CD14-positive monocyte (primary cell): ENCODE measurements at regions not wholly inside any gene's neighbourhood (a gene's known extent, or its start where the extent isn't known, plus 50 kb on each side); places are given as distances from the start of the nearest gene placed in this dataset.

Experiments used
- DNase-seq, 3 donors: peaks; one replicate each; pipeline ENCODE4 v3.0.0-alpha.2; 2011 to 2022
- H2AFZ ChIP-seq: 2 replicates; pipeline ENCODE4 v1.6.0; 2012; ENCODE audit warnings: mild to moderate bottlenecking, low read depth, low read length, inconsistent platforms; ENCODE audit not compliant: insufficient read depth, poor library complexity, severe bottlenecking
- H3K27ac ChIP-seq, 2 donors: 1 replicate in 1 of 2; 2 replicates in 1 of 2; pipeline ENCODE4 v1.5.1; 2012 to 2013; ENCODE audit warnings: low read length in 2 of 2, control low read depth in 1 of 2, inconsistent platforms in 1 of 2, low read depth in 1 of 2, mild to moderate bottlenecking in 1 of 2
- H3K27me3 ChIP-seq, 2 donors: one replicate each; pipeline versions ENCODE4 v1.6.0 to v1.6.1; 2011 to 2013; ENCODE audit warnings: low read length in 2 of 2; ENCODE audit not compliant: control insufficient read depth in 2 of 2, insufficient read depth in 2 of 2
- H3K36me3 ChIP-seq, 2 donors: replicated peaks in 1 of 2; 1 replicate in 1 of 2; 2 replicates in 1 of 2; pipeline versions ENCODE4 v1.5.1 to v1.6.1; 2012 to 2013; ENCODE audit warnings: low read length in 2 of 2, control low read depth in 1 of 2, inconsistent platforms in 1 of 2, mild to moderate bottlenecking in 1 of 2; ENCODE audit not compliant: insufficient read depth in 2 of 2, control insufficient read depth in 1 of 2
- H3K4me1 ChIP-seq, 2 donors: 1 replicate in 1 of 2; 2 replicates in 1 of 2; pipeline versions ENCODE4 v1.5.1 to v1.6.1; 2012 to 2013; ENCODE audit warnings: low read length in 2 of 2, control low read depth in 1 of 2, inconsistent platforms in 1 of 2, mild to moderate bottlenecking in 1 of 2, moderate library complexity in 1 of 2; ENCODE audit not compliant: insufficient read depth in 2 of 2, control insufficient read depth in 1 of 2
- H3K4me2 ChIP-seq: replicated peaks from 2 replicates; pipeline ENCODE3; 2012; ENCODE audit warnings: low read length, moderate library complexity, mild to moderate bottlenecking; ENCODE audit not compliant: poor library complexity, severe bottlenecking; ENCODE audit errors: extremely low read depth
- H3K4me3 ChIP-seq, 3 experiments: fragments of 200-600 bp in 1 of 3; sonication (generic) in 1 of 3; replicated peaks in 1 of 3; 1 replicate in 2 of 3; 2 replicates in 1 of 3; pipeline ENCODE4 v1.5.1; 2011 to 2013; ENCODE audit warnings: low read length in 3 of 3, mild to moderate bottlenecking in 3 of 3, control low read depth in 2 of 3, low read depth in 2 of 3, inconsistent platforms in 1 of 3, moderate library complexity in 1 of 3
- H3K79me2 ChIP-seq: 2 replicates; pipeline ENCODE4 v1.6.0; 2012; ENCODE audit warnings: mild to moderate bottlenecking, control low read depth, inconsistent platforms, low read length, moderate library complexity; ENCODE audit not compliant: insufficient read depth
- H3K9ac ChIP-seq: 2 replicates; pipeline ENCODE4 v1.6.0; 2017; ENCODE audit warnings: low read length, mild to moderate bottlenecking; ENCODE audit not compliant: insufficient read depth, poor library complexity, severe bottlenecking
- H3K9me3 ChIP-seq, 2 donors: replicated peaks in 1 of 2; 1 replicate in 1 of 2; 2 replicates in 1 of 2; pipeline versions ENCODE4 v1.5.1 to v1.6.1; 2012 to 2013; ENCODE audit warnings: low read length in 2 of 2, control low read depth in 1 of 2; ENCODE audit not compliant: control insufficient read depth in 1 of 2, insufficient read depth in 1 of 2
- H4K20me1 ChIP-seq: 2 replicates; pipeline ENCODE4 v1.6.0; 2012; ENCODE audit warnings: mild to moderate bottlenecking, low read length, control low read depth, moderate library complexity; ENCODE audit not compliant: insufficient read depth
- H3K27ac Mint-ChIP-seq, 7 donors: one replicate each; pipeline ENCODE4 v1.8.0; 2020; ENCODE audit warnings: mild to moderate bottlenecking in 7 of 7, mixed read lengths in 7 of 7, moderate library complexity in 6 of 7, inconsistent platforms in 2 of 7
- H3K27me3 Mint-ChIP-seq, 3 donors: one replicate each; pipeline ENCODE4 v1.8.0; 2021 to 2022; ENCODE audit warnings: low read depth in 3 of 3, mild to moderate bottlenecking in 3 of 3, mixed read lengths in 3 of 3, moderate library complexity in 3 of 3, inconsistent platforms in 1 of 3
- H3K36me3 Mint-ChIP-seq, 2 donors: one replicate each; pipeline ENCODE4 v1.8.0; 2020; ENCODE audit warnings: mixed read lengths in 2 of 2, inconsistent platforms in 1 of 2, mild to moderate bottlenecking in 1 of 2
- H3K4me1 Mint-ChIP-seq: one replicate; pipeline ENCODE4 v1.8.0; 2020; ENCODE audit warnings: mild to moderate bottlenecking, mixed read lengths
- H3K4me3 Mint-ChIP-seq, 2 donors: one replicate each; pipeline ENCODE4 v1.8.0; 2020; ENCODE audit warnings: mild to moderate bottlenecking in 2 of 2, mixed read lengths in 2 of 2, moderate library complexity in 1 of 2
- H3K9me3 Mint-ChIP-seq, 7 donors: one replicate each; pipeline ENCODE4 v1.8.0; 2020 to 2022; ENCODE audit warnings: mixed read lengths in 7 of 7, mild to moderate bottlenecking in 6 of 7, moderate library complexity in 6 of 7, inconsistent platforms in 2 of 7
- CTCF ChIP-seq: fragments of 200-600 bp; IDR thresholded peaks from one replicate; pipeline ENCODE4 v1.8.0; 2022; ENCODE audit warnings: antibody characterized with exemption, mild to moderate bottlenecking
- WGBS: methylation state at CpG from one replicate; pipeline ENCODE4 v1.1.5; 2013; ENCODE audit warnings: missing lambda C conversion rate; ENCODE audit not compliant: insufficient coverage; 5-methylcytosine and 5-hydroxymethylcytosine counted together
- intact Hi-C, 2 donors: fragments of 100-400 bp; cut with micrococcal nuclease; formaldehyde crosslinking; loops; one replicate each; pipeline versions ENCODE4 v1.15.0 to v1.15.1; 2023

GRCh38 chr18:23342506-23342905 is 110.6 kb upstream of the RIOK3 start:
- no peak overlapping the region for H3K4me2 ChIP-seq
- H3K9ac ChIP-seq, result no peak overlapping the region
- Mint-ChIP-seq H3K27ac (no peak overlapping the region), H3K4me3 (no peak overlapping the region), H3K4me1 (no peaks in the 10 kb centered on the region), H3K9me3 (peaks cover 0 to 3% (median 0%) of the 10 kb centered on the region in 7 donors), H3K36me3 (peaks cover 7 to 9% of the 10 kb centered on the region in 2 donors), H3K27me3 (no peaks in the 10 kb centered on the region)
- no peak overlapping the region for H2AFZ ChIP-seq
- no peak for TF ChIP-seq CTCF
- no peak for DNase-seq
- H3K9me3 ChIP-seq, result no peaks in the 10 kb centered on the region
- H3K79me2 ChIP-seq, result no peaks in the 10 kb centered on the region
- H3K27me3 ChIP-seq, result no peaks in the 10 kb centered on the region
- no peaks in the 10 kb centered on the region for H4K20me1 ChIP-seq
- intact Hi-C loops, result no loop called here
- H3K27ac ChIP-seq, result no peak overlapping the region
- H3K4me3 ChIP-seq, result no peak overlapping the region
- H3K36me3 ChIP-seq, result no peaks in the 10 kb centered on the region
- WGBS, result no CpG with 5 or more reads among the region's 1 CpG
- H3K4me1 ChIP-seq, result no peaks in the 10 kb centered on the region

GRCh38 chr18:23350188-23350587 is 102.9 kb upstream of the RIOK3 start:
- Histone ChIP-seq H2AFZ (no peak overlapping the region), H3K36me3 (peaks cover 0 to 16% of the 10 kb centered on the region in 2 donors), H3K79me2 (no peaks in the 10 kb centered on the region), H3K4me1 (no peaks in the 10 kb centered on the region), H3K27ac (no peak overlapping the region), H3K4me2 (no peak overlapping the region), H4K20me1 (no peaks in the 10 kb centered on the region), H3K9ac (no peak overlapping the region), H3K27me3 (no peaks in the 10 kb centered on the region), H3K4me3 (no peak overlapping the region), H3K9me3 (no peaks in the 10 kb centered on the region)
- Mint-ChIP-seq H3K36me3 (peaks cover 45 to 46% of the 10 kb centered on the region in 2 donors), H3K27ac (no peak overlapping the region), H3K27me3 (peaks cover 0 to 4% (median 0%) of the 10 kb centered on the region in 3 donors), H3K9me3 (peaks cover 0 to 13% (median 1%) of the 10 kb centered on the region in 7 donors), H3K4me3 (no peak overlapping the region), H3K4me1 (peaks cover 3% of the 10 kb centered on the region)
- 94% methylated on average over 2 of the region's 2 CpGs for WGBS
- intact Hi-C loops, result no loop called here
- no peak for TF ChIP-seq CTCF
- no peak for DNase-seq
